ENCODE measurements at regions not wholly inside any gene's neighbourhood (a gene's known extent, or its start where the extent isn't known, plus 50 kb on each side); places are given as distances from the start of the nearest gene placed in this dataset.

DNA sequence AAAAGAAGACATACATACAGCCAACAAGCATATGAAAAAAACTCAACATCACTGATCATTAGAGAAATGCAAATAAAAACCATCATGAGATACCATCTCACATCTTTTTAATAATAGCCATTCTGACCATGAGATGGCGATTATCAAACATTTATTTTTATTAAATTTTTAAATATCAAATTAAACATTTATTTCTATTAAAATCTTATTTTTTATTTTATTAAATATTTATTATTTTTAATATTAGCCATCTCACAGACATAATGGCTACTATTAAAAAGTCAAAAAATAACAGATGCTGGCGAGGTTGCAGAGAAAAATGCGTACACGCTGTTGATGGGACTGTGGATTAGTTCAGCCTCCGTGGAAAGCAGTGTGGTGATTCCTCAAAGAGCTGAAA, 264.8 kb upstream of the TENM4 start:
- no peaks in the 10 kb centered on the region for H3K36me3 ChIP-seq (ENCODE audit: control insufficient read depth, insufficient read depth, low read length)
- TF ChIP-seq, protein P1, sequence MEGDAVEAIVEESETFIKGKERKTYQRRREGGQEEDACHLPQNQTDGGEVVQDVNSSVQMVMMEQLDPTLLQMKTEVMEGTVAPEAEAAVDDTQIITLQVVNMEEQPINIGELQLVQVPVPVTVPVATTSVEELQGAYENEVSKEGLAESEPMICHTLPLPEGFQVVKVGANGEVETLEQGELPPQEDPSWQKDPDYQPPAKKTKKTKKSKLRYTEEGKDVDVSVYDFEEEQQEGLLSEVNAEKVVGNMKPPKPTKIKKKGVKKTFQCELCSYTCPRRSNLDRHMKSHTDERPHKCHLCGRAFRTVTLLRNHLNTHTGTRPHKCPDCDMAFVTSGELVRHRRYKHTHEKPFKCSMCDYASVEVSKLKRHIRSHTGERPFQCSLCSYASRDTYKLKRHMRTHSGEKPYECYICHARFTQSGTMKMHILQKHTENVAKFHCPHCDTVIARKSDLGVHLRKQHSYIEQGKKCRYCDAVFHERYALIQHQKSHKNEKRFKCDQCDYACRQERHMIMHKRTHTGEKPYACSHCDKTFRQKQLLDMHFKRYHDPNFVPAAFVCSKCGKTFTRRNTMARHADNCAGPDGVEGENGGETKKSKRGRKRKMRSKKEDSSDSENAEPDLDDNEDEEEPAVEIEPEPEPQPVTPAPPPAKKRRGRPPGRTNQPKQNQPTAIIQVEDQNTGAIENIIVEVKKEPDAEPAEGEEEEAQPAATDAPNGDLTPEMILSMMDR (IDR thresholded peaks at IDR 0.05; ENCODE audit: insufficient read depth, low read length, poor library complexity, severe bottlenecking) = no peak

DNA sequence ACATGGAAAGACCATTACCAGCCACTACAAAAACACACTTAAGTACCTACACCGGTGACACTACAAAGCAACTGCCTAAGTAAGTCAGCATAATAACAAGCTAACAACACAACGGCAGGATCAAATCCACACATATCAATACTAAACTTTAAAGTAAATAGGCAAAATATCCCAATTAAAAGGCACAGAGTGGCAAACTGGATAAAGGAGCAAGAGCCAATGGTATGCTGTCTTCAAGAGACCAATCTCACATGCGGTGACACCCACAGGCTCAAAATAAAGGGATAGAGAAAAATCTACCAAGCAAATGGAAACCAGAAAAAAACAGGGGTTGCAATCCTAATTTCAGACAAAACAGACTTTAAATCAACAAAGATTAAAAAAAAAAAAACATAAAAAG, 261.5 kb upstream of the TENM4 start:
- TF ChIP-seq, protein P1 (IDR thresholded peaks at IDR 0.05; ENCODE audit: insufficient read depth, low read length, poor library complexity, severe bottlenecking) = no peak
- Histone ChIP-seq H3K4me3 (ENCODE audit: low read depth, low read length) (no peak overlapping the region), H3K27me3 (ENCODE audit: control insufficient read depth, insufficient read depth, low read length) (no peaks in the 10 kb centered on the region), H3K36me3 (ENCODE audit: control insufficient read depth, insufficient read depth, low read length) (no peaks in the 10 kb centered on the region)
- no peak for DNase-seq (ENCODE audit: low read depth)

More for the DNA sequence above, 264.8 kb upstream of the TENM4 start:
- no peak overlapping the region for H3K4me3 ChIP-seq (ENCODE audit: low read depth, low read length)
- no peaks in the 10 kb centered on the region for H3K27me3 ChIP-seq (ENCODE audit: control insufficient read depth, insufficient read depth, low read length)
- DNase-seq (ENCODE audit: low read depth) = no peak

DNA sequence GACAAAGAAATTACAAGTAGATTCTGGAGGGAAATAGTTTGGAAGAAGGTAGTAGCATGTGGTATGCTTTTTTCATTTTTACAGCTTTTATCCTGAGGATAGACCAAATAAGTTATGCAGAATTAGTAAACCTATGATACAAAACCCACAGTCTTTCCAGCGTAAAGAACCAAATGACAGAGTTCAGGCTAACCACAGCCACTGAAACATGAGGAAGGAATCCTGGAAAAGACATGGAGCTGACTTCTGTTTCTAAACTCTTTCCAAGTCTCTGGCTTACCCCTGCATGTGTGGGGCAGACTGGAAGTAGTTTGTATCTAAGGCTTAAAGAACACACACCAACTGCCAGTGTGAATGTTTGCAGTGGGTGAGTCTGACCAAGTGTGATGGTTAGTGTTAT, 258.4 kb upstream of the TENM4 start:
- Histone ChIP-seq H3K27me3 (ENCODE audit: control insufficient read depth, insufficient read depth, low read length) (no peaks in the 10 kb centered on the region), H3K4me3 (ENCODE audit: low read depth, low read length) (no peak overlapping the region), H3K36me3 (ENCODE audit: control insufficient read depth, insufficient read depth, low read length) (no peaks in the 10 kb centered on the region)
- TF ChIP-seq, protein P1 (IDR thresholded peaks at IDR 0.05; ENCODE audit: insufficient read depth, low read length, poor library complexity, severe bottlenecking) = no peak
- no peak for DNase-seq (ENCODE audit: low read depth)

DNA sequence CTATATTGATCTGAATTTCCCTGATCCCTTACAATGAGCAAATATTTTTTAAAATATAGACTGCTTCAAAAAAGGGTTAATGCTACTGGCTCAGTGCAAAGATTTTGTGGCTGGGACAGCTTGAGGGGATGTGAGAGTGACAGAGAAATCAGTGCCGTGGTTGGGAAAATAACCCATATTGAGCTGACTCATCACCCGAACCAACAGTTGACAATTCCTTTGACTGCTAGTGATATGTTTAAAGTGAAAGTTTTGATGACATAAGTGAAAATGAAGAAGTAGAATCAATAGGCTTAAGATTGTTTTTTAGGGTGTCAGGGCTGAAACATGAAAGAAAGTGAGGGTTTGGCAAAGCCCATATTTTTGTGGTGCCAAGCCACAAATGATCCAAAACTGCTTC, 257.1 kb upstream of the TENM4 start:
- Histone ChIP-seq H3K4me3 (ENCODE audit: low read depth, low read length) (no peak overlapping the region), H3K27me3 (ENCODE audit: control insufficient read depth, insufficient read depth, low read length) (no peaks in the 10 kb centered on the region), H3K36me3 (ENCODE audit: control insufficient read depth, insufficient read depth, low read length) (no peaks in the 10 kb centered on the region)
- DNase-seq (ENCODE audit: low read depth) = no peak
- TF ChIP-seq, protein P1 (IDR thresholded peaks at IDR 0.05; ENCODE audit: insufficient read depth, low read length, poor library complexity, severe bottlenecking) = no peak

DNA sequence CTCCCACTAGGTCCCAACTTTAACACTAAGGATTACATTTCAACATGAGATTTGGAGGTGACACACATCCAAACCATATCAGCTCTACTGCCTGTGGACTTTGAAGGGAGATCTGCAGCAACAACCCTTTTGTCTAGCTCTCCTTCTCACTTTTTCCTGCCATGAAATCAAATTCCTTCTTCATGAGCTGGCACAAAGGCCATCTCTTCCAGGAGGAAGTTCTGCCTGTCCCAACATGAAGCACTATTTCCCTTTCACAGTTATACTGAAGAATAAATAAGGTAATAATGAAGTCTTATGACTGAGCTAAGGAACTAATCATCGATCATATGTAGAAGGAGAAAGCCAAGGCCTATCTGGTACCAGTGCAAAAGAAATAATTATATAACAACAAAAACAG, 253.5 kb upstream of the TENM4 start:
- TF ChIP-seq, protein P1 (IDR thresholded peaks at IDR 0.05; ENCODE audit: insufficient read depth, low read length, poor library complexity, severe bottlenecking) = no peak
- no peaks in the 10 kb centered on the region for H3K27me3 ChIP-seq (ENCODE audit: control insufficient read depth, insufficient read depth, low read length)
- H3K4me3 ChIP-seq (ENCODE audit: low read depth, low read length) = no peak overlapping the region
- no peak for DNase-seq (ENCODE audit: low read depth)
- H3K36me3 ChIP-seq (ENCODE audit: control insufficient read depth, insufficient read depth, low read length) = no peaks in the 10 kb centered on the region

DNA sequence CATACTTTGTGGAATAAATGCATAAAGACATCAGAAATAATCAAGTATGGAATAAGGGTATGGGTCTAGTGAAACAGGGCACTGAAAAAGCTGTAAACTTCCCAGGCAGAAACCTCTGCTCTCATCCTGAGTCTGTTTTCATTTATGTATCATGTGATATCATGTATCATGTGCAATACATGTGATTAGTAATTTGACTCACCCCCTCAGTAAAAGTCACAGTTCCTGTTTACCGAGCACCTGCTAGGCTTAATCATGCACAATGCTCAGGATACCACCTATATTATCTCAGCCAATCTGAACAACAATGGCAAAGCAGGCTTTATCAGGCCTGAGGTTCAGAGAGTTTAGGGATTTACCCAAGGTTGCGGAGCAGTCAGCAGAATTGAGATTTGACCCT, 250.6 kb upstream of the TENM4 start:
- no peak overlapping the region for H3K4me3 ChIP-seq (ENCODE audit: low read depth, low read length)
- TF ChIP-seq, protein P1 (IDR thresholded peaks at IDR 0.05; ENCODE audit: insufficient read depth, low read length, poor library complexity, severe bottlenecking) = no peak

More for the DNA sequence above, 250.6 kb upstream of the TENM4 start:
- H3K27me3 ChIP-seq (ENCODE audit: control insufficient read depth, insufficient read depth, low read length) = no peaks in the 10 kb centered on the region
- no peaks in the 10 kb centered on the region for H3K36me3 ChIP-seq (ENCODE audit: control insufficient read depth, insufficient read depth, low read length)
- DNase-seq (ENCODE audit: low read depth) = no peak
